Panc1 (cell line): ENCODE measurements at regions not wholly inside any gene's neighbourhood (a gene's known extent, or its start where the extent isn't known, plus 50 kb on each side); places are given as distances from the start of the nearest gene placed in this dataset.

Source experiments
- ATAC-seq: fragments of 200-7000 bp; cut with Tn5 transposase; 2 replicates; pipeline ENCODE4 v1.9.1; 2020; ENCODE audit warnings: mild to moderate bottlenecking, moderate library complexity
- BruUV-seq: library from RNA; stranded (reverse); fragments of 400-500 nt; replicated peaks from 2 replicates; lab custom pipeline; 2021; lab: Mats Ljungman, UMichigan
- CTCF ChIA-PET: fragments of 300-600 bp; sonication (Branson Sonifier 250); formaldehyde crosslinking; loops from one replicate; lab custom pipeline; 2022; ENCODE audit warnings: antibody characterized with exemption; lab: Charles Lee
- POLR2A ChIA-PET: fragments of 300-600 bp; sonication (Branson Sonifier 250); formaldehyde crosslinking; loops from one replicate; lab custom pipeline; 2022; ENCODE audit warnings: antibody characterized with exemption; lab: Charles Lee
- DNase-seq: peaks from one replicate; pipeline ENCODE4 v3.0.0-alpha.2; 2010; ENCODE audit warnings: low read depth, low spot score
- H3K27ac ChIP-seq: 2 replicates; pipeline ENCODE4 v1.5.1; 2011; ENCODE audit warnings: mild to moderate bottlenecking, low read length, inconsistent platforms
- H3K27me3 ChIP-seq: fragments of 200-500 bp; sonication (Bioruptor generic); 2 replicates; pipeline ENCODE4 v1.6.0; 2014; ENCODE audit warnings: low read length, inconsistent platforms; ENCODE audit not compliant: control insufficient read depth, insufficient read depth
- H3K36me3 ChIP-seq: fragments of 200-500 bp; sonication (Bioruptor generic); 2 replicates; pipeline ENCODE4 v1.5.1; 2014; ENCODE audit warnings: inconsistent platforms, mild to moderate bottlenecking, low read length, moderate library complexity; ENCODE audit not compliant: control insufficient read depth, insufficient read depth
- H3K4me1 ChIP-seq: 2 replicates; pipeline ENCODE4 v1.5.1; 2011; ENCODE audit warnings: inconsistent platforms, mild to moderate bottlenecking, low read length, moderate library complexity; ENCODE audit not compliant: control insufficient read depth, insufficient read depth
- H3K4me3 ChIP-seq, 2 experiments: 2 replicates each; pipeline ENCODE4 v1.5.1; 2011 to 2012; ENCODE audit warnings: low read depth in 2 of 2, low read length in 2 of 2, mild to moderate bottlenecking in 2 of 2, inconsistent platforms in 1 of 2, moderate library complexity in 1 of 2
- H3K9me3 ChIP-seq: fragments of 200-500 bp; sonication (Bioruptor generic); 2 replicates; pipeline ENCODE4 v1.5.1; 2014; ENCODE audit warnings: low read depth, mild to moderate bottlenecking, inconsistent platforms, low read length, moderate library complexity; ENCODE audit not compliant: control insufficient read depth, insufficient read depth
- CTCF ChIP-seq: fragments of 450-650 bp; IDR thresholded peaks from 2 replicates; pipeline ENCODE4 v1.5.1; 2017; ENCODE audit warnings: mild to moderate bottlenecking
- POLR2AphosphoS5 ChIP-seq: IDR thresholded peaks from 2 replicates; pipeline ENCODE4 v1.6.1; 2012; ENCODE audit warnings: mild to moderate bottlenecking, low read depth, low read length, moderate library complexity
- REST ChIP-seq, 2 experiments: IDR thresholded peaks; 2 replicates each; pipeline ENCODE4 v1.6.1; 2011 to 2012; ENCODE audit warnings: low read depth in 2 of 2, control low read depth in 1 of 2, low read length in 1 of 2, mild to moderate bottlenecking in 1 of 2, moderate library complexity in 1 of 2; ENCODE audit not compliant: insufficient read depth in 1 of 2
- SIN3A ChIP-seq: IDR thresholded peaks from 2 replicates; pipeline ENCODE4 v1.6.1; 2012; ENCODE audit warnings: low read depth, mild to moderate bottlenecking, low read length, moderate library complexity, borderline replicate concordance; ENCODE audit not compliant: insufficient read depth
- TCF7L2 ChIP-seq: IDR thresholded peaks from 2 replicates; pipeline ENCODE4 v1.6.1; 2011; ENCODE audit warnings: mild to moderate bottlenecking, low read depth, low read length, inconsistent platforms
- in situ Hi-C: cut with HindIII; loops from 2 replicates; pipeline ENCODE4 v1.10.0; 2016; ENCODE audit warnings: low sequenced_read_pairs, low pct_unique_long_range_greater_than_20kb
- intact Hi-C: fragments of 100-400 bp; cut with micrococcal nuclease; formaldehyde crosslinking; loops from one replicate; pipeline ENCODE4 v1.10.0; 2022; ENCODE audit not compliant: unreplicated experiment

- Histone ChIP-seq H3K9me3 (no peaks in the 10 kb centered on the region), H3K27me3 (no peaks in the 10 kb centered on the region), H3K36me3 (no peaks in the 10 kb centered on the region), H3K27ac (no peak overlapping the region), H3K4me3 (no peak overlapping the region), H3K4me1 (no peaks in the 10 kb centered on the region)
- BruUV-seq = no TSS peak
- TF ChIP-seq REST (IDR thresholded peaks at IDR 0.05; ENCODE audit: insufficient read depth in 1 of 2, low read depth in 2 of 2, low read length in 1 of 2) (no peak), TCF7L2 (no peak), SIN3A (no peak), CTCF (no peak), POLR2AphosphoS5 (no peak)
- ChIA-PET CTCF (no interaction called here), POLR2A (no interaction called here)
- in situ Hi-C loops (no loop called here), intact Hi-C loops (no loop called here)
- ATAC-seq (no peak), DNase-seq (no peak)
Measured at GRCh38 chr13:106696719-106697118, 128.8 kb upstream of the ARGLU1 start.

- ChIA-PET CTCF (no interaction called here), POLR2A (no interaction called here)
- Histone ChIP-seq H3K4me1 (no peaks in the 10 kb centered on the region), H3K9me3 (no peaks in the 10 kb centered on the region), H3K27me3 (no peaks in the 10 kb centered on the region), H3K27ac (no peak overlapping the region), H3K4me3 (no peak overlapping the region), H3K36me3 (no peaks in the 10 kb centered on the region)
- intact Hi-C loops (no loop called here), in situ Hi-C loops (no loop called here)
- no peak for TF ChIP-seq CTCF
- no peak for TF ChIP-seq TCF7L2
- no peak for TF ChIP-seq POLR2AphosphoS5
- no peak for TF ChIP-seq REST (IDR thresholded peaks at IDR 0.05; ENCODE audit: insufficient read depth in 1 of 2, low read depth in 2 of 2, low read length in 1 of 2)
- no peak for TF ChIP-seq SIN3A
- BruUV-seq = no TSS peak
- DNase-seq (no peak), ATAC-seq (no peak)
Measured at GRCh38 chr13:106696140-106696539, 128.2 kb upstream of the ARGLU1 start.
